Tibial artery (tissue), 4 donors: ENCODE measurements at regions not wholly inside any gene's neighbourhood (a gene's known extent, or its start where the extent isn't known, plus 50 kb on each side); places are given as distances from the start of the nearest gene placed in this dataset.

Experiments used
- DNase-seq, 2 donors: peaks; one replicate each; pipeline ENCODE4 v3.0.0-alpha.2; 2019
- H3K27ac ChIP-seq, 2 donors: fragments of 200-600 bp; sonication (generic) in 1 of 2; 1 replicate in 1 of 2; 2 replicates in 1 of 2; pipeline ENCODE4 v1.5.1; 2018 to 2019; ENCODE audit warnings: mild to moderate bottlenecking in 1 of 2
- H3K27me3 ChIP-seq, 2 donors: fragments of 200-600 bp; sonication (generic) in 1 of 2; one replicate each; pipeline versions ENCODE4 v1.5.1 to v1.6.0; 2016 to 2019
- H3K36me3 ChIP-seq, 3 donors: fragments of 200-600 bp; sonication (generic) in 2 of 3; one replicate each; pipeline ENCODE4 v1.5.1; 2016 to 2019; ENCODE audit warnings: mild to moderate bottlenecking in 2 of 3
- H3K4me1 ChIP-seq, 4 donors: fragments of 200-600 bp; sonication (generic) in 2 of 4; 1 replicate in 3 of 4; 2 replicates in 1 of 4; pipeline ENCODE4 v1.5.1; 2016 to 2019
- H3K4me3 ChIP-seq, 2 donors: fragments of 200-600 bp; sonication (generic) in 1 of 2; 1 replicate in 1 of 2; 2 replicates in 1 of 2; pipeline ENCODE4 v1.5.1; 2018 to 2019; ENCODE audit warnings: mild to moderate bottlenecking in 2 of 2
- H3K9me3 ChIP-seq, 3 donors: fragments of 200-600 bp; sonication (generic) in 1 of 3; one replicate each; pipeline ENCODE4 v1.5.1; 2016 to 2019
- CTCF ChIP-seq, 2 experiments: fragments of 200-600 bp in 1 of 2; fragments of 450-650 bp in 1 of 2; IDR thresholded peaks; one replicate each; pipeline ENCODE4 v1.5.1; 2017 to 2019; ENCODE audit warnings: antibody characterized with exemption in 2 of 2, mild to moderate bottlenecking in 1 of 2, moderate library complexity in 1 of 2
- intact Hi-C: fragments of 100-400 bp; cut with DNase I; formaldehyde crosslinking; loops from one replicate; pipeline ENCODE4 v1.15.0; 2023; ENCODE audit warnings: low total_unique reads

GRCh38 chr22:48082284-48082683 lies 1319.8 kb downstream of the TBC1D22A start:
- H3K27me3 ChIP-seq: peaks cover 0 to 5% of the 10 kb centered on the region in 2 donors
- no peak overlapping the region for H3K27ac ChIP-seq
- no peak for DNase-seq
- TF ChIP-seq CTCF (IDR thresholded peaks at IDR 0.05): no peak
- intact Hi-C loops: no loop called here
- no peaks in the 10 kb centered on the region for H3K9me3 ChIP-seq
- no peaks in the 10 kb centered on the region for H3K36me3 ChIP-seq
- no peaks in the 10 kb centered on the region for H3K4me1 ChIP-seq
- H3K4me3 ChIP-seq: no peak overlapping the region

DNA sequence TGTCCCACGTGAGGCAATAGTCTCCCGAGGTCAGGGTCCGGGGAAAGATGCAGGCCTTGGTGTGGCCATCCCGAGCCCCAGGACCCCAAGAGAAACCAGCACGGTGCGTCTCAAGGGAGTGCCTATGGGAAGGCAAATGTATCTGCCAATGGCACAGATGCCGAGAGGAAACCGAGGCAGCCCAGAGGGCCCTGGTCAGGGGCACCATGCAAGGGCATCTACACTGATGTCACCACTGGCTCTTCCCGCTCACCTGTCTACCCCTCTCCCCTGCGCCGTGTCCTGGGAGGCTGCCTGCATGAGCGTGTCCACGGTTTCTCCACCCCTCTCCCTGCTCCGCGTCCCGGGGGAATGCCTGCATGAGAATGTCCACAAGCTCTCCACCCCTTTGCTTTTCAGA lies 1318.8 kb downstream of the TBC1D22A start:
- Histone ChIP-seq H3K4me1 (no peaks in the 10 kb centered on the region), H3K27ac (no peak overlapping the region)
- intact Hi-C loops: no loop called here

GRCh38 chr22:48080316-48081165 lies 1318.1 kb downstream of the TBC1D22A start:
- TF ChIP-seq CTCF (IDR thresholded peaks at IDR 0.05): no peak
- Histone ChIP-seq H3K9me3 (no peaks in the 10 kb centered on the region), H3K27ac (no peak overlapping the region), H3K4me3 (no peak overlapping the region), H3K27me3 (peaks cover 0 to 5% of the 10 kb centered on the region in 2 donors), H3K36me3 (no peaks in the 10 kb centered on the region), H3K4me1 (no peaks in the 10 kb centered on the region)
- intact Hi-C loops: no loop called here
- no peak for DNase-seq

More for the DNA sequence above, 1318.8 kb downstream of the TBC1D22A start:
- H3K27me3 ChIP-seq: peaks cover 0 to 5% of the 10 kb centered on the region in 2 donors
- no peak overlapping the region for H3K4me3 ChIP-seq
- no peak for DNase-seq
- no peaks in the 10 kb centered on the region for H3K36me3 ChIP-seq
- no peaks in the 10 kb centered on the region for H3K9me3 ChIP-seq
- TF ChIP-seq CTCF (IDR thresholded peaks at IDR 0.05): no peak

DNA sequence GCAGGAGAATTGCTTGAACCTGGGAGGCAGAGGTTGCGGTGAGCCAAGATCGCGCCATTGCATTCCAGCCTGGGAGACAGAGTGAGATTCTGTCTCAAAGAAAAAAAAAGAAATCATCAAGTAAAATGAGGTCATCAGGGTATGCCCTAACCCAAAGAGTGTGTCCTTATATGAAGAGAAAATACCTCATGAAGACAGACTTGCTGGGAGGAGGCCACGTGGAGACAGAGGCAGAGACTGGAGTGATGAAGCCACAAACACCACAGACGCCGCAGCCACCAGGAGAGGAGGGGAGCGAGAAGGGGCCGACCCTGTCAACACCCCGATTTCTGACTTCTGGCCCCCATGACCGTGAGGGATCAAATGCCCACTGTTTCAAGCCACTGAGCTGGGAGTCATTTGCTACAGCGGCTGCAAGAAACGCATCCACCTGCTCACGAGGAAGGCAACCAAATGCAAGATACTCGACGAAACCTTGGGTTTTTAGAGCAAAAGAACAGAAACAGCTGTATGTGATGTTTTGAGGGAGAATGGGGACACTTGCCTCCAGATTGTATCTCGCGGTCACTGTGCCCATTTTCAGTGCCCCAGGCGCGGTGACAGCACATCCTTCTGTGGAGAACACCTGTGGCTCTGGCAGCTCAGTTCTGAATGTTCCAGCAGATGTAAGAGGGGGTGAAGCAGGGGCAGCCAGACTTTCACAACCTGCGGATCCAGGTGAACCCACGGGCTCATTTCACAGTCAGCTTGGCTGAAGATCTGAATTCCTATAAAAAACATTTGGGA lies 1317.2 kb downstream of the TBC1D22A start:
- Histone ChIP-seq H3K4me3 (no peak overlapping the region), H3K4me1 (no peaks in the 10 kb centered on the region), H3K27me3 (peaks cover 0 to 5% of the 10 kb centered on the region in 2 donors), H3K27ac (no peak overlapping the region), H3K36me3 (no peaks in the 10 kb centered on the region), H3K9me3 (no peaks in the 10 kb centered on the region)
- intact Hi-C loops: no loop called here
- TF ChIP-seq CTCF (IDR thresholded peaks at IDR 0.05): no peak
- DNase-seq: no peak

DNA sequence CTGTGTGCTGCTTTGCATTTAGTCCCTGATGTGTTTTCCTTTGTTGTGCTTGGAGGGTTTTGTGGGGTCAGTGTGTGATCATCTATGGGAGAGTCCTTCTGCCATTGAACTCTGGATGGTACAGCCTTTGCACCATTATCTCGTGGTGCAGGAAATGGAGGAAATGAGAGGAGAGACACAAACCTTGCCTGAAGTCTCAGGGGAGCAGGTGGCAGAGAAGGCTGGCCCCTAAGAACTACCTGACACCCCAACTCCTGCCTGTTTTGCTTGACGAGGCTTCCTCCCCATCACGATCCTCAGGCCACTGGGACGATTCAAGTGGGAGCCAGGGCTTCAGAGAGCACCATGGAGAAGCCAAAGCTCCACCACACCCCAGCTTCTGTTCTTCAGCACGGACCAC lies 1316.4 kb downstream of the TBC1D22A start:
- no peak for TF ChIP-seq CTCF (IDR thresholded peaks at IDR 0.05)
- no peaks in the 10 kb centered on the region for H3K4me1 ChIP-seq

More for the DNA sequence above, 1316.4 kb downstream of the TBC1D22A start:
- Histone ChIP-seq H3K9me3 (no peaks in the 10 kb centered on the region), H3K27me3 (peaks cover 0 to 4% of the 10 kb centered on the region in 2 donors), H3K27ac (no peak overlapping the region), H3K36me3 (no peaks in the 10 kb centered on the region), H3K4me3 (no peak overlapping the region)
- intact Hi-C loops: no loop called here
- no peak for DNase-seq
